Stimulated activated CD8-positive, alpha-beta memory T cell treated with anti-CD3 and anti-CD28 coated beads, Interleukin-7, amount 100 ng/mL, for 4 hours (primary cell): ENCODE measurements at regions not wholly inside any gene's neighbourhood (a gene's known extent, or its start where the extent isn't known, plus 50 kb on each side); places are given as distances from the start of the nearest gene placed in this dataset.

Experiments used
- DNase-seq, 2 donors: peaks; one replicate each; pipeline ENCODE4 v3.0.0-alpha.2; 2020; ENCODE audit warnings: low read depth in 2 of 2

DNA sequence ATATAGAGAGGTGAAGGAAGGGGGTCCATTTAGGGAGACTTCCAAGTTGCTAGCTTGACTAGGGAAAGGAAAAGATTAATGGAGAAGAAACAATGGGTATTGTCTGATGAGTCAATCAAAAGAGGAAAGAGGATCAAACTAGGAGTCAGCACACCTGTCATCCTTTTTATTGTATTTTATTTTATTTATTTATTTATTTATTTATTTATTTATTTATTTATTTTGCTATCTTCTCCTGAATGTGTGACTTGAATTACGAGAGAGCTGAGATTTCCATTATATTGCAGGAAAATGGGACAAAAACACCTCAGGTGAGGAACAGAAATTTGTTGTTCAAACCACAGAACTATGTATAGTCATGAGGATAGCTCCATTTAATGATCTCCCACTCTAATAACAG is 58.9 kb downstream of the NUDT11 start:
- no peak for DNase-seq

- DNase-seq, result no peak
These were observed 61.3 kb downstream of the NUDT11 start for GRCh38 chrX:51435101-51435500.

GRCh38 chrX:51421972-51422597 is 74.3 kb downstream of the NUDT11 start:
- DNase-seq, result no peak

DNA sequence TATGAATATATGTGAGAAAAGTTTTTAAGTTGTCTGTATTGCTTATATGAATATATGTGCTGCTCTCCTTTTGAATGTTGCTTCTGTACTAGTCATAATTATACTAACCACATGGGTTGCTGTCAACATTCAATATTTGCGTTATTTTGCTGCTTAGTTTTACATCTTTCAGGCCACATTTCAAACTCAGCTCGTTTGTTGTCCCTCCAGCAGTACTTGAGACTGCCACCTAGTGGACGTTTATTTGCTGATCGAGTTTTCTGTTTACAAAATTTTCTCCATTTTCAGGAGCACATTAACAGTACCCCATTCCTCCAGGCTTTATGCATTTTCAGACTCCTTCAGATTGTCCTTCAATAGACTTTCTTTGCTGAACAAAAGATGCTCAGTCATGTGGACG is 75.8 kb downstream of the NUDT11 start:
- DNase-seq, result no peak

DNA sequence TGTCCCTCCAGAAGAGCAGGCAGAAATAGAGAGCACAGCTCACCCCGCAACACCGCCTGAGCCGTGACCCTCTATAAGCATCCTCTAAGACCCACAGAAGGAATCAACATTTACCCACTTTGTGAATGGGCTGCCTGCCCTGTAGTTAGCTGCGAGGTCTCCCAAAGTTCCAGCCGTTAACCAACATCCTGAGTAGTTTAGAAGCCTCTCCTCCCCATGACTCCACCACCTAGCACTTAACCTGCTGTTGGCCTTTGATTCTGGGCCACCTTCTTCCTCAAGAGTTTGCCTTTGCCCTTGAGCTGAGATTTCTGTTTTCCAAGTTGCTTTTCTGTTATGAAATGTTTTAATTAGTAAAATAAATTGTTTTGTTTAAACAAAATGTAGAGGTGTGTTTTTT is 75.8 kb downstream of the NUDT10 start:
- DNase-seq, result no peak

GRCh38 chrX:51407520-51408409 is 75.1 kb downstream of the NUDT10 start:
- no peak for DNase-seq

DNA sequence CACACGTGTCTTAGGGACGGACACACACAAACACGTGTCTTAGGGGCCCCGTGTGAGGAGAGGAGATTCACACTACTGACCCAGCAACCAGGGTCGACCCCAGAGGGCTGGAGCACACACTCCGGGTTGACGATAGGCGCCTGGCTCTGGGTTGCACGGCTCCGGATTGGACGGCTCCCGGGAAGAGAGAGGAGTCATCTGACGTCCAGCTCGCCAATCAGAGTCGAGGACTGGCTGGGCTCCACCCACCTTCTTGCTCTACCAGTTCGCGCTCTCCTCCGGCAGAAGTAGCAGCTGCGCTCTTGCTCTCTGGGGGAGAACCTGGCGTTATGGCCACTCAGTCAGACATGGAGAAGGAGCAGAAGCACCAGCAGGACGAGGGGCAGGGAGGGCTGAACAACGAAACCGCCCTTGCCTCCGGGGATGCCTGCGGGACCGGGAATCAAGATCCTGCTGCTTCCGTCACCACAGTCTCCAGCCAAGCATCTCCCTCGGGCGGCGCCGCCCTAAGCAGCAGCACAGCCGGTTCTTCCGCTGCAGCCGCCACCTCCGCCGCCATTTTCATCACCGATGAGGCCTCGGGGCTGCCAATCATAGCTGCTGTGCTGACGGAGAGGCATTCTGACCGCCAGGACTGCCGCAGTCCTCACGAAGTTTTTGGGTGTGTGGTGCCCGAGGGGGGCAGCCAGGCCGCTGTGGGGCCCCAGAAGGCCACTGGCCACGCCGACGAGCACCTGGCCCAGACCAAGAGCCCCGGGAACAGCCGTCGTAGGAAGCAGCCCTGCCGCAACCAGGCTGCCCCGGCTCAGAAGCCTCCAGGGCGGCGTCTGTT is 74.3 kb downstream of the NUDT10 start:
- no peak for DNase-seq

DNA sequence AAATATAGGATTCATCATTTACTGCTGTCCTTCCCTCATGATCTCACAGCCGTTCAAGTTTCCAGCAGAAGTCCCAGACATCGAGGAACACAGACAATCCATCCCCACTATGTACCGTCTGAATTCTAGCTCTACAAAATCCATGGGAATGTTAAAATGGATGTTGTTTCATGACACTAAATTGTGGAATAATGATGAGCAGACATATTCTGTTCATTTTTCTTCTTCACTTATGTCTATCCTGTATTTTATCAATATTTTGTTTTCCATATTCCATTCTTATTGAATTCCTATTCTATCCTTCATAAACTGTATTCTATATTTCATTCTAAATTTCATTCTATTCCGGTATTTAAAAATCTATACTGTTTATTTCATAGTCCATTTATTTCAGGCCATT is 71.8 kb downstream of the NUDT10 start:
- no peak for DNase-seq

DNA sequence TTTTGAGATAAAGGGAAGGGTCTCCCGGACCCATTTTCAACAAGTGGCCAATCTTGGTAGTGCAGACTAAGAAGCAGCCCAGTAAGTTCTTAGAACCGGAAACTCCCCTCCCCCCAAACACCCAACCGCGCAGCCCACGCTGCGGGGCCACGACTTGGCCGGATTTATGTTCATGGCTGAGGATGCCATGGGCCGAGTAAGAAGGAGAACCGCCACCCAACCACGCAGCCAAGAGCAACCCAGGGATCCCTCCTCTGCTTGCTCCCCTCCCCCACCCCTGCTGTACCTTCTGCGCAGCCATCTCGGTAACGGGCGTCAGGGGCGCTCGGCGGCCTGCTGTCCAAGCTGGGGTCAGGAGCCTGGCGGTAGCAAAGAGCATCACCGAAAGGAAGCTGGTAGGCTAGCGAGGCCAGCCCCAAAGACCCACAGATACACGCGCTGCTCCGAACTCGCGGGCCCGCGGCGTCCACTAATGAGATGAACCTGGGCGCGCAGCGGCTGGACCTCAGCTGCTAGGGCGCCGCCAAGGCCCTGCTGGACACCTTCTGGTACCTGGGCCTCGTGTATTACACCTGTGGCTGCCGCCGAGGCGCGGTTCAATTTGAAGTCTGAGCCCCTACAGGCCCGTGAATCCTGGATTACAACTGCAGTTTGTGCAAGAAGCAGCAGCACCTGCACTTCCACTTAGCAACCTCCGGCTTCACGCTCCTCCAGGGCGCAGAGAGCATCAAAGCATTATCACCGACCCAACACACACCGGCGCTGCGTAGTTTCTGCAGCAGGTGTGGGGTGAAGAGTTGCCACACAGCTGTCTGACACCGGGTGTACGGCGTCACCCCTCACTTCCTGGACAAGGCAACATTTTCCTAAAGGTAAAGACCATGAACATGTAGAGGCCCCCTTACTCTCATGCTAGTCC is 63.4 kb downstream of the NUDT10 start:
- peak; percentile 15 to 34 for DNase-seq

DNA sequence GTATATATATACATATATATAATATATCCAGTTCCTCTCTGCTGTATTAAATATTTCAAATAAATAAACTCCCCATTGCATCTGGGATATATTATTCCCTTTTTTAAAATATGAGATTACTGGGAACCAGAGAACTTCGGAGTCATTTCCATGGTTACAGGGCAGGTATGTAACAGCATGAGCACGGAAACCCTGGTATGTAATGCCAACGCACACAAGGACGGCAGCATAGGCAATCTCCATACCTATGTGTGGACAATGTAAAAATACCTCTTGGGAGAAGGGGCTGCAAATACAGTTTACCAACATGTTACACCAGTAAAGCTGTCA is 62.8 kb downstream of the NUDT10 start:
- no peak for DNase-seq
